ENCODE measurements at regions not wholly inside any gene's neighbourhood (a gene's known extent, or its start where the extent isn't known, plus 50 kb on each side); places are given as distances from the start of the nearest gene placed in this dataset.

GRCh38 chr6:158916617-158917016 is 83.4 kb downstream of the RSPH3 start:
- intact Hi-C loops (cut with micrococcal nuclease), result no loop called here
- no peak overlapping the region for H3K27ac ChIP-seq (ENCODE audit: low read depth in 1 of 2, low read length in 2 of 2)
- H3K27me3 ChIP-seq (ENCODE audit: control insufficient read depth in 2 of 2, insufficient read depth in 2 of 2, low read length in 2 of 2), result no peaks in the 10 kb centered on the region
- no peaks in the 10 kb centered on the region for H3K9me3 ChIP-seq (replicated peaks in 1 of 2; ENCODE audit: control insufficient read depth in 1 of 2, insufficient read depth in 1 of 2, low read length in 2 of 2)
- Mint-ChIP-seq H3K27me3 (ENCODE audit: low read depth in 3 of 3) (peaks cover 0 to 4% (median 2%) of the 10 kb centered on the region in 3 donors), H3K4me3 (no peak overlapping the region), H3K36me3 (no peaks in the 10 kb centered on the region), H3K4me1 (peaks cover 36% of the 10 kb centered on the region), H3K27ac (no peak overlapping the region), H3K9me3 (peaks cover 0 to 2% (median 0%) of the 10 kb centered on the region in 7 donors)
- 96% methylated on average over 6 of the region's 11 CpGs for WGBS (ENCODE audit: insufficient coverage)
- H3K9ac ChIP-seq (ENCODE audit: insufficient read depth, low read length, poor library complexity, severe bottlenecking), result no peak overlapping the region
- no peak overlapping the region for H3K4me3 ChIP-seq (replicated peaks in 1 of 3; ENCODE audit: low read depth in 2 of 3, low read length in 3 of 3)
- DNase-seq, result no peak
- no peaks in the 10 kb centered on the region for H4K20me1 ChIP-seq (ENCODE audit: insufficient read depth, low read length)
- H3K79me2 ChIP-seq (ENCODE audit: insufficient read depth, low read length), result no peaks in the 10 kb centered on the region
- TF ChIP-seq, protein P1, sequence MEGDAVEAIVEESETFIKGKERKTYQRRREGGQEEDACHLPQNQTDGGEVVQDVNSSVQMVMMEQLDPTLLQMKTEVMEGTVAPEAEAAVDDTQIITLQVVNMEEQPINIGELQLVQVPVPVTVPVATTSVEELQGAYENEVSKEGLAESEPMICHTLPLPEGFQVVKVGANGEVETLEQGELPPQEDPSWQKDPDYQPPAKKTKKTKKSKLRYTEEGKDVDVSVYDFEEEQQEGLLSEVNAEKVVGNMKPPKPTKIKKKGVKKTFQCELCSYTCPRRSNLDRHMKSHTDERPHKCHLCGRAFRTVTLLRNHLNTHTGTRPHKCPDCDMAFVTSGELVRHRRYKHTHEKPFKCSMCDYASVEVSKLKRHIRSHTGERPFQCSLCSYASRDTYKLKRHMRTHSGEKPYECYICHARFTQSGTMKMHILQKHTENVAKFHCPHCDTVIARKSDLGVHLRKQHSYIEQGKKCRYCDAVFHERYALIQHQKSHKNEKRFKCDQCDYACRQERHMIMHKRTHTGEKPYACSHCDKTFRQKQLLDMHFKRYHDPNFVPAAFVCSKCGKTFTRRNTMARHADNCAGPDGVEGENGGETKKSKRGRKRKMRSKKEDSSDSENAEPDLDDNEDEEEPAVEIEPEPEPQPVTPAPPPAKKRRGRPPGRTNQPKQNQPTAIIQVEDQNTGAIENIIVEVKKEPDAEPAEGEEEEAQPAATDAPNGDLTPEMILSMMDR (IDR thresholded peaks at IDR 0.05), result no peak
- H3K4me1 ChIP-seq (ENCODE audit: control insufficient read depth in 1 of 2, insufficient read depth in 2 of 2, low read length in 2 of 2), result peaks cover 14 to 17% of the 10 kb centered on the region in 2 donors
- no peak overlapping the region for H2AFZ ChIP-seq (ENCODE audit: insufficient read depth, low read depth, low read length, poor library complexity, severe bottlenecking)
- H3K4me2 ChIP-seq (replicated peaks; ENCODE audit: extremely low read depth, low read length, poor library complexity, severe bottlenecking), result no peak overlapping the region
- H3K36me3 ChIP-seq (replicated peaks in 1 of 2; ENCODE audit: control insufficient read depth in 1 of 2, insufficient read depth in 2 of 2, low read length in 2 of 2), result no peaks in the 10 kb centered on the region

GRCh38 chr6:158914923-158915322 is 85.1 kb downstream of the RSPH3 start:
- 98% methylated on average over 7 of the region's 8 CpGs for WGBS (ENCODE audit: insufficient coverage)
- Mint-ChIP-seq H3K36me3 (peaks cover 0 to under 1% of the 10 kb centered on the region in 2 donors), H3K9me3 (peaks cover 0 to 2% (median 0%) of the 10 kb centered on the region in 7 donors), H3K27me3 (ENCODE audit: low read depth in 3 of 3) (peaks cover 0 to 3% (median 0%) of the 10 kb centered on the region in 3 donors), H3K27ac (no peak overlapping the region), H3K4me1 (peaks cover 47% of the 10 kb centered on the region), H3K4me3 (no peak overlapping the region)
- intact Hi-C loops (cut with micrococcal nuclease), result no loop called here
- Histone ChIP-seq H3K27ac (ENCODE audit: low read depth in 1 of 2, low read length in 2 of 2) (no peak overlapping the region), H3K9me3 (replicated peaks in 1 of 2; ENCODE audit: control insufficient read depth in 1 of 2, insufficient read depth in 1 of 2, low read length in 2 of 2) (no peaks in the 10 kb centered on the region), H3K27me3 (ENCODE audit: control insufficient read depth in 2 of 2, insufficient read depth in 2 of 2, low read length in 2 of 2) (no peaks in the 10 kb centered on the region), H3K79me2 (ENCODE audit: insufficient read depth, low read length) (no peaks in the 10 kb centered on the region), H3K36me3 (replicated peaks in 1 of 2; ENCODE audit: control insufficient read depth in 1 of 2, insufficient read depth in 2 of 2, low read length in 2 of 2) (no peaks in the 10 kb centered on the region), H4K20me1 (ENCODE audit: insufficient read depth, low read length) (no peaks in the 10 kb centered on the region), H3K4me2 (replicated peaks; ENCODE audit: extremely low read depth, low read length, poor library complexity, severe bottlenecking) (no peak overlapping the region), H3K9ac (ENCODE audit: insufficient read depth, low read length, poor library complexity, severe bottlenecking) (no peak overlapping the region), H3K4me1 (ENCODE audit: control insufficient read depth in 1 of 2, insufficient read depth in 2 of 2, low read length in 2 of 2) (peaks cover 31 to 32% of the 10 kb centered on the region in 2 donors), H3K4me3 (replicated peaks in 1 of 3; ENCODE audit: low read depth in 2 of 3, low read length in 3 of 3) (no peak overlapping the region), H2AFZ (ENCODE audit: insufficient read depth, low read depth, low read length, poor library complexity, severe bottlenecking) (no peak overlapping the region)
- DNase-seq, result no peak
- TF ChIP-seq, protein P1 (IDR thresholded peaks at IDR 0.05), result no peak

Measured in CD14-positive monocyte (primary cell).